Amygdala (tissue), 56 donors: ENCODE measurements at regions not wholly inside any gene's neighbourhood (a gene's known extent, or its start where the extent isn't known, plus 50 kb on each side); places are given as distances from the start of the nearest gene placed in this dataset.
"Not testable (repeated sequence)": the region's sequence is repeated elsewhere in the genome, so short reads cannot be mapped to it uniquely, and the experiment has no call there.

Experiments used
- DNase-seq, 56 donors: peaks; one replicate each; lab custom pipeline; 2025; lab: John Stamatoyannopoulos, UW

DNA sequence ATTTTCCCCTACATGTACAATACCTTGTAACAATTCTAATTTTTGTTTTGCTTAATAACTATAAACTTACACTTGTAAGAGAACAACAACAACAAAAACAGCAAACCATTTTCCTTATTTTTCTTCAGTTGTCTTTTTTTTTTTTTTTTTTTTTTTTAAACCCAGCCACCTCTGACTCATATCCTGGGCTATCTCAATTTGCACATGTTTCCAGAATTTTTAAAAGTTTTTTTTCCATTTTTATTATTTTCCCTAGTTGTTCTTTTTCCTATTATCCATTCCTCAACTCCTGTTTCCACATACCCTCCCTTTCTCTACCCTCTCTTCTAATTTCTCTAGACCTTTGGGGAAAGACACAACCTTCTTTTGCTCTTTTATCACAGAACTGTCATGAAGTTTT is 112.5 kb downstream of the EFEMP1 start:
- DNase-seq = no peak

GRCh38 chr2:55810622-55811020 is 113.0 kb downstream of the EFEMP1 start:
- DNase-seq = no peak

DNA sequence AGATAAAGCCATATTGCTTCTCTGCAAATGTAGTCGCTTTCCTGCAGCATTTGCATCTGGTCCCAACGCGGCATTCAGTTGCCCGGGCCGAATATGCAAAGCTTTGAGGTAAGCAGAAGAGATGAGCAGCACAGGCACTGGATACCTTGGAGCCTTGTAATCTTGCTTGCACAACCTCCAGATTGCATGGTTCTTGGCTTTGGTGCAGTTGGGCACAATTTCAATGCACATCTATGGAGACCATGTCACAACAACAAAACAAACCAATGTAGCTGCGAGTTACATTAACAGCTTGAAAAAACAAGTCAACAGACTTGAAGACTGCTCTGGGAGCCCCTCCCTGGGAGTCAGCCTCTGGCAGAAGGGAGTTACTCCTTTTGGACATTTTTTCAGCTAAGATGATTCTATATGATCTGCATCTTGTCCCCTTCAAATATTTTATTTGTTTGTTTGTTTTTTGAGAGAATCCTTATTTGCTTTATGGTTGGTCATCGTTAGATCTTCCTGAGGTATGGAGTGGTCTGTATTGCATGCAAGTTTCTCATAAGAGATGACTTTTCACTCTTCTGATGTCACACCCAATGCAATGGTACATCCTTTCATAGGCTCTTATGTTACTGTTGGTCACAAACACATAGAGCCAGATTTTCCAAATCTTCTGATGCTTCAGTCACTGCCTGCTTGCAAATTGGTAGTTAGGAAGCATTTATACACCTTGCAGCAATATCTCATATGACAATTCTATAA is 113.5 kb downstream of the EFEMP1 start:
- DNase-seq = no peak

GRCh38 chr2:55807900-55808299 is 114.3 kb upstream of the PNPT1 start:
- DNase-seq = no peak

DNA sequence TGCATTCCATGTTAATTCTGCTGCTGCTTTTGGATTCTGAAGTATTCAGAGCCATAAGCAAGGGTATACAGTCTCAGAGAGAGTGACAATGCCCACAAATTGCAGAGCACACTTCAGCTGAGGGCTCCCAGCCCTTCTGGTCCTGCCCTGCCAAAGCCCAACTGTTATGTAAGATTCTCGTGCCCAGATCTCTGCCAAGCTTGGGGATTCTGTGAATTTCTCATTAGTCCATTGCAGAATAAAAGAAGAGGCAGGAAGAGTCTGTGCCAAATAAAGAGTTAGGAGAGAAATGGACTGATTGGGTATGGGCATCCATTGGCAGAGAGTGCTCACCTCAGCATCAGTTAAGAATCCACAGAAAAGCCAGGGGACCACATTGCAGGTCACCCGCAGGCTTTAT is 112.0 kb upstream of the PNPT1 start:
- peak in 31 of 56 donors; percentile 2 to 67 (median 17) for DNase-seq

DNA sequence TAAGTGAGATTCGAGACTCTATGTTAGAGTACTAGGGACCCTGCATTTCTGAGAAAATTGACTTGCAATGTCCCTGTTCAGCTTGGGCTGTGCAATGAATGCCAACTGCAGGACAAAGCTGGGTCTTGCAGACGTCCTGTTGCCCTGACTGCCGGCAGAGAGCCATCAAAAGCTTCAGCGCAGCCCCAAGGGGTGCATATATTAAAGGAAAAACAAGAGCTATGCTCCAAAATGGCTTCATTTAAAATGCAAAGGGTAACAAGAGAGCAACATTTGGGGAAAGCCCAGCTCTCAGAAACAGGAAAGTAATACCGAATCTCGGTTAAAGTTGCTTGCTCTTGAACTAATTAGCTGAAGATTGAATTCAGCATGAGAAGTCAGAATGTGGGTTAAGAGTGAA is 110.9 kb upstream of the PNPT1 start:
- peak in 38 of 56 donors; percentile 3 to 81 (median 29) for DNase-seq

DNA sequence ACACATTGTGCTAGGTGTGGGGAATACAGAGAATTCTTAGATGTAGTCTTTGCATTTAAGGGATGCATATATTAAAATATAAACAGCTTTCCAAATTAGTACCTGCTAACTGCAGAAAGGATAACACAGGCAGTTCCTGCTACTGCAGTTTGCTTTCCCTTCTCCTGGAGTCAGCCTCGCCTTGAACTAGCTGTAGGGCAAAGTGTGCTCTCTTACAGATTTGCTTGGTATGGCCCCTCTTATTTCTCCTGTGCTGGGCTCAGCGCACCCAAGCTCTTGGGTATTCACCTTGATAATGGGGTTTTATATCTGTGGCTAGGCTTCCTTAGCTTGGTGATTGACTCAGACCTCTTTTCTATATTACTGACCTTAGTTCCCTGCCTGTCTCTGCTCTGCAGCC is 108.4 kb upstream of the PNPT1 start:
- DNase-seq = no peak

GRCh38 chr2:55801436-55801835 is 107.8 kb upstream of the PNPT1 start:
- no peak for DNase-seq

- not testable (repeated sequence) for DNase-seq
These were observed 106.0 kb upstream of the PNPT1 start for GRCh38 chr2:55799624-55800023.

GRCh38 chr2:55796121-55796520 is 102.5 kb upstream of the PNPT1 start:
- no peak for DNase-seq

GRCh38 chr2:55793602-55794001 is 100.0 kb upstream of the PNPT1 start:
- not testable (repeated sequence) for DNase-seq

DNA sequence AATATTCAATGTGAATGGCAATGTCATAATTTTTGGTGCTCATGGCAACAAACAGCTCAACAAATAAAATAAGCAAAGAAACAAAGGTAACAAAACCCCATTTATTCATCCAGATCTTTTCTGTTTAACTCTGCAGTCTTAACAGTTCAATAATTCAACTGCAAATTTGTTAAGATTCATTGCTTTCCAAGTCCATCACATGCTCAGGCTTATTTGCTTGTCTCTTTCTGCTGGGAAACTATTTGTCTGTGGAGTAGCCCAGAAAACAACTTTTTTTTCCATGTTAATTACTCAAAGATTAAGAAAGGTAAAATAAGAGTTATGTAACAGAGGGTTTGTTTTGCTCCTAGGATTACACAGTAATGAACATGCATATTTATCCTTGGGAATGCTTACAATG is 92.6 kb upstream of the PNPT1 start:
- no peak for DNase-seq

- not testable (repeated sequence) for DNase-seq
These were observed 90.1 kb upstream of the PNPT1 start for GRCh38 chr2:55783751-55784150.

GRCh38 chr2:55782528-55783173 is 89.0 kb upstream of the PNPT1 start:
- no peak for DNase-seq

DNA sequence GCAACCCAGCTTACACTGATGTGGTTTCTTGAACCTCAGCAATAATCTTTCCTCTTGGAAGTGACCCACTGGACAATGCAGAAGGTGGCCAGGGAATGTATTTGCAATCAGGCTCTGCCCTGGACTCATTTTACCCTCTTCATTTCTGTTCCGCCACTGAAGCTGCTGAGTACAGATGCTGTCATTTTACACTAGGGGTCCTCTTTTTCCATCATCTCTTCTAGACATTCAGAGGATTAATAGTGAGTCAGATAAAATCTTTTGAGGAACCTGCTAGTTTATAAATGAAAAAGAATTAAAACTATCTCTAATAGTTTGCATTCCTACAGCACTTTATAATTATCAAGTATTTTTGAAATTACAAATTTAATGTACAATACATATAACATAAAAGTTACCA is 87.9 kb upstream of the PNPT1 start:
- no peak for DNase-seq

DNA sequence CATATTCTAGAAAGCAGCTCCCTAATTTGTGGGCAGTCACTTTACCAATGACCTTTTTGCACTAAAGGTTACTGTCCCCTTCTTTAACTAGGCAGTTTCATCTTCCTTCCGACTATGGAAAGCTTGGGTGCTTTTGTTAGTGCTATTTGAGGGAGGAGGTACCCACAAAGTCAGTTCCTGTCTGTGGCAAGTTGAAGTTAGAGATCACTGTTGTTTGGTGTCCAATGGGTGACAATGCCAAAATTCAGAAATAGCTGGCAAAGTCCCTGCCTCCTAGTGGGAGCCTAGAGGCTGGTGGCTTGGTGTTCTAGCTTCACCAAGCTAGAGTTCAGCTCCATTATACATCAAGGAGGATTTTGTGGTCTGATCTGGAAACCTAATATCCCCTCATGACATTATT is 87.1 kb upstream of the PNPT1 start:
- no peak for DNase-seq

- no peak for DNase-seq
These were observed 86.1 kb upstream of the PNPT1 start for GRCh38 chr2:55779459-55780421.

- DNase-seq = no peak
These were observed 83.3 kb upstream of the PNPT1 start for GRCh38 chr2:55776966-55777365.

DNA sequence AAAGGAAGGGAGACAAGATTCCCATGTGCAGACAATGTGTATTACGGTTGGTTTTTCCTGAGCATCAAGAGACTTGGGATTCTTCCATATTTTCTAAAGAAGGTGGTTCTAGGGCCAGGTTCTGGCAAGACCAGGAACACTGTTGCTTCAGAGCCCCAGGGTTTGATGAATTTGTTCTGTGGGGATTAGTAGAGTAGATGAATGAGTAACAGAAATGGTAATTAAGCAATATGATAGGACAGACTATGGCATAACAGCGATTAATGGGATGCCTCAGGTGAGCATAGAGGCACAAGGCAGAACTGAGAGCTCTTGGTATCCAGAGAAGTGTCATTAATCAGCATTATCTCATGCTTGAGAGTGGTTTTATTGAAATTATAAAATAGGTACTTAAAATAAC is 82.8 kb upstream of the PNPT1 start:
- DNase-seq = no peak

DNA sequence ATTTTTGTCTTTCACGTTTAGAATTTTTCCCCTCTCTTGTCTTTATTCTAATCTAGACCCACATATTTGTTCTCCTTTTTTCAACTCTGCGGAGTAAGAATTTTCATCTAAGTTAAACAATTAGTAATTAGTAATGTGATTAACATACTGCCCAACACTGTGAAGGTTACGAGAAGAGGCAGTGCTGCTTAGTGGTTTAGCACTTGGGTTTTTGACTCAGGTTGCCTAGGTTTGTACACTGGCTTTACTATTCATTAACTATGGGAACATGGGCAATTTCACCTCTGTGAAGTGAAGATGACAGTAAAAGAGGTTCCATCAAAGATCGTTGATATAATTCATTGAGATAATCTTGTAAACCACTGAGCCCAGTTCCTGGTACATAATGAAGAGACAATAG is 82.2 kb upstream of the PNPT1 start:
- DNase-seq = no peak

DNA sequence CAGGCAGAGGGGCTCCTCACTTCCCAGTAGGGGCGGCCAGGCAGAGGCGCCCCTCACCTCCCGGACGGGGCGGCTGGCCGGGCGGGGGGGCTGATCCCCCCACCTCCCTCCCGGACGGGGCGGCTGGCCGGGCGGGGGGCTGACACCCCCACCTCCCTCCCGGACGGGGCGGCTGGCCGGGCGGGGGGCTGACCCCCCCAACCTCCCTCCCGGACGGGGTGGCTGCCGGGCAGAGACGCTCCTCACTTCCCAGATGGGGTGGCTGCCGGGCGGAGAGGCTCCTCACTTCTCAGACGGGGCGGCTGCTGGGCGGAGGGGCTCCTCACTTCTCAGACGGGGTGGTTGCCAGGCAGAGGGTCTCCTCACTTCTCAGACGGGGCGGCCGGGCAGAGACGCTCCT is 80.0 kb upstream of the PNPT1 start:
- DNase-seq = not testable (repeated sequence)
